DOHH2 (cell line): ENCODE measurements at regions not wholly inside any gene's neighbourhood (a gene's known extent, or its start where the extent isn't known, plus 50 kb on each side); places are given as distances from the start of the nearest gene placed in this dataset.

Source experiments
- H3F3A ChIP-seq: fragments of 200-600 bp; sonication (generic), shearing (Covaris generic); 2 replicates; pipeline ENCODE4 v1.6.0; 2016; ENCODE audit warnings: antibody characterized with exemption, mild to moderate bottlenecking; ENCODE audit not compliant: control insufficient read depth, insufficient read depth
- H3K27ac ChIP-seq: fragments of 200-600 bp; sonication (generic); 2 replicates; pipeline ENCODE4 v1.5.1; 2014; ENCODE audit warnings: low read depth, mild to moderate bottlenecking, low read length, moderate library complexity
- H3K27me3 ChIP-seq: fragments of 200-600 bp; sonication (generic); 2 replicates; pipeline ENCODE4 v1.6.1; 2014; ENCODE audit warnings: mild to moderate bottlenecking, low read length, mixed read lengths; ENCODE audit not compliant: control insufficient read depth
- H3K36me3 ChIP-seq: fragments of 200-600 bp; sonication (generic); 2 replicates; pipeline ENCODE4 v1.6.1; 2014; ENCODE audit warnings: mild to moderate bottlenecking, low read length, moderate library complexity, mixed read lengths; ENCODE audit not compliant: control insufficient read depth
- H3K4me1 ChIP-seq: fragments of 200-600 bp; sonication (generic); 2 replicates; pipeline ENCODE4 v1.6.1; 2014; ENCODE audit warnings: mild to moderate bottlenecking, low read length, mixed read lengths; ENCODE audit not compliant: control insufficient read depth
- H3K4me2 ChIP-seq: fragments of 200-600 bp; sonication (generic); 2 replicates; pipeline ENCODE4 v1.6.0; 2014; ENCODE audit warnings: mild to moderate bottlenecking, low read length, moderate library complexity
- H3K4me3 ChIP-seq: fragments of 200-600 bp; sonication (generic); 2 replicates; pipeline ENCODE4 v1.5.1; 2014; ENCODE audit warnings: mild to moderate bottlenecking, low read length, mixed read lengths
- H3K79me2 ChIP-seq: fragments of 200-600 bp; sonication (generic); 2 replicates; pipeline ENCODE4 v1.6.1; 2014; ENCODE audit warnings: mild to moderate bottlenecking, low read length, mixed read lengths; ENCODE audit not compliant: control insufficient read depth
- H3K9me2 ChIP-seq: fragments of 200-600 bp; sonication (generic); replicated peaks from 2 replicates; pipeline ENCODE4 v1.6.1; 2014; ENCODE audit warnings: mild to moderate bottlenecking, low read length, mixed read lengths; ENCODE audit not compliant: control insufficient read depth
- H3K9me3 ChIP-seq: fragments of 200-600 bp; sonication (generic); 2 replicates; pipeline ENCODE4 v1.6.1; 2014; ENCODE audit warnings: antibody characterized with exemption, low read length, mixed read lengths; ENCODE audit not compliant: control insufficient read depth, insufficient read depth
- H4K20me1 ChIP-seq: fragments of 200-600 bp; sonication (generic); 2 replicates; pipeline ENCODE4 v1.6.0; 2014; ENCODE audit warnings: low read depth, mild to moderate bottlenecking, antibody characterized with exemption, low read length, moderate library complexity; ENCODE audit not compliant: control insufficient read depth, insufficient read depth
- EZH2phosphoT487 ChIP-seq: fragments of 200-600 bp; sonication (generic); IDR thresholded peaks from 2 replicates; pipeline ENCODE4 v1.6.1; 2017; ENCODE audit warnings: borderline replicate concordance, mild to moderate bottlenecking, antibody characterized with exemption, low read length, moderate library complexity, mixed read lengths
- TF ChIP-seq, protein P1 (sequence below): fragments of 200-600 bp; sonication (generic); IDR thresholded peaks from one replicate; pipeline ENCODE4 v1.5.1; 2014; ENCODE audit warnings: antibody characterized with exemption, mild to moderate bottlenecking, low read depth, low read length; ENCODE audit not compliant: poor library complexity, severe bottlenecking

DNA sequence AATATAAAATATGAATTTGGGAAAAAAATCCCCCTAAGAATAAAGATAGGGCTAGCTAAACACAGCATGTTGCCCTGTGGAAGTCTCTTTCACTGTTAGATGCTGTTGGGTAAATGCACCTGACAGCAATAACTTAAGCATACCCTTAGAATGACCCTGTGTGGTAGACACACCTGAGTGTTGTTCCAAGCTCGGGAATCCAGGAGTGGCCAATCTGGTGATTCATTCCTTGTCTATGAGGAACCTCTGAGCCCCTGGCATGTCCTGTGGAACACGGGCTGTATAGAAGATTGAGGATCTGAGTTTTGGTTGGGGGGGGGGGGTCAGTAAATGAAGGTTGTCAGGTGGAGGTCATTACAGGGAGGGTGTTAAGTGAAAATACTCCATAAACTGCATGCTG is 730.0 kb upstream of the IGFBP3 start:
- Histone ChIP-seq H3K9me2 (no peaks in the 10 kb centered on the region), H3K27ac (no peak overlapping the region)

DNA sequence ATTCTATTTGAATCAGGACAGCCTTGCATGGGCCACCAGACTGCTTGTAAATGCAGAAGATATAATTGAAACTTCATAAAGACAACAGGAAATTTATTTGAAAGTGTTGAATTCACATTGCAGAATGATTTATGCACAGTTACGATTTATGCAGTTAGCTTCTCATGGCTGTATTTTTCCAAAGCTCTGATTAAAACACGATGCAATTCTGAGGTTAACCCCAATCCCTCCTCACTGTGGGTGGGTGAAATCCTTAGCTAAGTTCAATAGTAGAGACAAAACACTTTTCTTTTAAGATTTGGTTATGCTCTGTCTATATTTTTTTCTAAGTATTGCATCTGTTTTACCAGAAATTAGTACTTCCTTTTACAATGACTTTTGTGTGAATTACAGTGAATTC is 728.8 kb upstream of the IGFBP3 start:
- Histone ChIP-seq H3K27ac (no peak overlapping the region), H4K20me1 (no peaks in the 10 kb centered on the region), H3K4me3 (no peak overlapping the region), H3K36me3 (no peaks in the 10 kb centered on the region), H3K27me3 (no peaks in the 10 kb centered on the region), H3K79me2 (no peaks in the 10 kb centered on the region), H3K4me1 (no peaks in the 10 kb centered on the region), H3K9me3 (no peaks in the 10 kb centered on the region), H3K4me2 (no peak overlapping the region), H3K9me2 (no peaks in the 10 kb centered on the region), H3F3A (no peaks in the 10 kb centered on the region)
- no peak for TF ChIP-seq EZH2phosphoT487
- TF ChIP-seq, protein P1, sequence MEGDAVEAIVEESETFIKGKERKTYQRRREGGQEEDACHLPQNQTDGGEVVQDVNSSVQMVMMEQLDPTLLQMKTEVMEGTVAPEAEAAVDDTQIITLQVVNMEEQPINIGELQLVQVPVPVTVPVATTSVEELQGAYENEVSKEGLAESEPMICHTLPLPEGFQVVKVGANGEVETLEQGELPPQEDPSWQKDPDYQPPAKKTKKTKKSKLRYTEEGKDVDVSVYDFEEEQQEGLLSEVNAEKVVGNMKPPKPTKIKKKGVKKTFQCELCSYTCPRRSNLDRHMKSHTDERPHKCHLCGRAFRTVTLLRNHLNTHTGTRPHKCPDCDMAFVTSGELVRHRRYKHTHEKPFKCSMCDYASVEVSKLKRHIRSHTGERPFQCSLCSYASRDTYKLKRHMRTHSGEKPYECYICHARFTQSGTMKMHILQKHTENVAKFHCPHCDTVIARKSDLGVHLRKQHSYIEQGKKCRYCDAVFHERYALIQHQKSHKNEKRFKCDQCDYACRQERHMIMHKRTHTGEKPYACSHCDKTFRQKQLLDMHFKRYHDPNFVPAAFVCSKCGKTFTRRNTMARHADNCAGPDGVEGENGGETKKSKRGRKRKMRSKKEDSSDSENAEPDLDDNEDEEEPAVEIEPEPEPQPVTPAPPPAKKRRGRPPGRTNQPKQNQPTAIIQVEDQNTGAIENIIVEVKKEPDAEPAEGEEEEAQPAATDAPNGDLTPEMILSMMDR = no peak

More for the DNA sequence above, 730.0 kb upstream of the IGFBP3 start:
- H3K4me2 ChIP-seq = no peak overlapping the region
- no peaks in the 10 kb centered on the region for H3K9me3 ChIP-seq
- TF ChIP-seq, protein P1 = no peak
- no peaks in the 10 kb centered on the region for H3K4me1 ChIP-seq
- no peaks in the 10 kb centered on the region for H3K27me3 ChIP-seq
- no peaks in the 10 kb centered on the region for H3F3A ChIP-seq
- no peaks in the 10 kb centered on the region for H3K36me3 ChIP-seq
- no peaks in the 10 kb centered on the region for H4K20me1 ChIP-seq
- no peaks in the 10 kb centered on the region for H3K79me2 ChIP-seq
- H3K4me3 ChIP-seq = no peak overlapping the region

DNA sequence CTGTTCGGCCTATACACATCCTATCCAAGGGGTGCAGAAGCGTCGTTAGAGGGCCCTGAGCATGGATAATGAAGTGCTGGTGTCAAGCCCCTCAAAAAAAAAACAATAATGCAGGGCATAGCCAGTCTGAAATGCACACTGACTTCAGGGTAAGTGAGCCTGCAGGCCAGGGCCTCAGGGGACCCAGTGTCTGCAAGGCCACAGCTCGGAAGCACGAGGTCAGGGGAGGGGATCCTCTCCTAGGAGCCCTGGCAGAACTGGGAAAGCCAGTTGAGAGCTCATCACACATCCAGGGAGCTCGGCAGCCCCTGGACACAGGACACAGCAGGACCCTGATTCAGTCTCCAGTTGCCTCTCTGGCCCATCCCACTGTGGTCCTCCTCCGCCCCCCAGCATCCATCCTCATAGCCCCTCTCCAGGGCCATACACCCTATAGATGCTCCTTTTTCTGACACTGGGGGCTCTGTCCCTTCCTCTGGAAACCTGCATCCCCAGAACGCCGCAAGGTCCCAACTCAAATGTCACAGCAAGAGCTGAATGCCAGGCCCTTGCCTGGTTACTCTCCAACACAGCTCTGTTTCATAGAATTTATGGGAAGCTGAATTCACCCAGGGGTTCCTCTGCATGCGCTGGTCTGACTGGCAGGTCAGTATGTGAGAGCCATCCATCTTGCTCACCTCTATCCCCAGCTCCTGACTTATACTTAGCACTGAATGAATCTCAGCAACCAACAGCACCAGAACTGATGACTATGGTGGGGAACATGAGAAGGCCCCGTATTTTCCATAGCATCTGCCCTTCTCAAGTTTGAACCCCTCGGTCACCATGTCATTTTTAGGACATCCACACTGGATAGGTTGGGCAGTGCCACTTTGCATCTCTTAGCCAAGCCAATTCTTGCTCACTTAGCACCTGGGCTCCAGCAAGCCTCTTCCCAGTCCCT is 717.0 kb upstream of the IGFBP3 start:
- Histone ChIP-seq H4K20me1 (no peaks in the 10 kb centered on the region), H3K4me1 (no peaks in the 10 kb centered on the region), H3K27me3 (no peaks in the 10 kb centered on the region), H3K9me2 (no peaks in the 10 kb centered on the region), H3K4me3 (no peak overlapping the region), H3K4me2 (no peak overlapping the region), H3F3A (no peaks in the 10 kb centered on the region), H3K36me3 (no peaks in the 10 kb centered on the region), H3K27ac (no peak overlapping the region), H3K79me2 (no peaks in the 10 kb centered on the region), H3K9me3 (no peaks in the 10 kb centered on the region)
- no peak for TF ChIP-seq EZH2phosphoT487
- TF ChIP-seq, protein P1 = no peak
